T-cell (primary cell): ENCODE measurements at regions not wholly inside any gene's neighbourhood (a gene's known extent, or its start where the extent isn't known, plus 50 kb on each side); places are given as distances from the start of the nearest gene placed in this dataset.

Source experiments
- ATAC-seq, 4 experiments: fragments of 200-7000 bp in 3 of 4; fragments of 150-1000 bp in 1 of 4; cut with Tn5 transposase; replicated peaks in 1 of 4; 1 replicate in 3 of 4; 2 replicates in 1 of 4; pipeline ENCODE4 v1.10.0; 2021; ENCODE audit warnings: moderate library complexity in 3 of 4, mild to moderate bottlenecking in 2 of 4, moderate number of reproducible peaks in 1 of 4
- CTCF ChIA-PET, 2 donors: fragments of 300-600 bp; sonication (Branson Sonifier 250); formaldehyde crosslinking; loops; one replicate each; lab custom pipeline; 2022; ENCODE audit warnings: antibody characterized with exemption in 2 of 2; lab: Charles Lee
- POLR2A ChIA-PET, 2 donors: fragments of 300-600 bp; sonication (Branson Sonifier 250); formaldehyde crosslinking; loops; one replicate each; lab custom pipeline; 2022; ENCODE audit warnings: antibody characterized with exemption in 2 of 2; lab: Charles Lee
- DNase-seq, 35 experiments: peaks; one replicate each; pipeline versions ENCODE4 v3.0.0 to v3.0.0-alpha.2; 2013 to 2023
- H3K27ac ChIP-seq: one replicate; pipeline ENCODE4 v1.5.1; 2013; ENCODE audit warnings: low read length
- H3K27me3 ChIP-seq, 2 experiments: replicated peaks in 1 of 2; 1 replicate in 1 of 2; 2 replicates in 1 of 2; pipeline versions ENCODE4 v1.6.1 to v1.7.0; 2013; ENCODE audit warnings: low read length in 1 of 2, mixed read lengths in 1 of 2; ENCODE audit not compliant: control insufficient read depth in 2 of 2, insufficient read depth in 2 of 2; ENCODE audit errors: extremely low read depth in 1 of 2
- H3K36me3 ChIP-seq, 2 donors: 1 replicate in 1 of 2; 2 replicates in 1 of 2; pipeline versions ENCODE4 v1.6.1 to v1.7.0; 2013; ENCODE audit warnings: low read length in 1 of 2; ENCODE audit not compliant: control insufficient read depth in 2 of 2, insufficient read depth in 1 of 2; ENCODE audit errors: extremely low read depth in 1 of 2
- H3K4me1 ChIP-seq, 2 experiments: 1 replicate in 1 of 2; 2 replicates in 1 of 2; pipeline versions ENCODE4 v1.6.1 to v1.7.0; 2013; ENCODE audit warnings: low read length in 2 of 2, mixed read lengths in 1 of 2; ENCODE audit not compliant: insufficient read depth in 2 of 2, control insufficient read depth in 1 of 2; ENCODE audit errors: extremely low read depth in 1 of 2
- H3K4me3 ChIP-seq, 2 donors: 1 replicate in 1 of 2; 2 replicates in 1 of 2; pipeline versions ENCODE4 v1.5.1 to v1.7.0; 2013; ENCODE audit warnings: mild to moderate bottlenecking in 2 of 2, low read length in 1 of 2, moderate library complexity in 1 of 2; ENCODE audit not compliant: control insufficient read depth in 1 of 2; ENCODE audit errors: extremely low read depth in 1 of 2
- H3K9me3 ChIP-seq: 2 replicates; pipeline ENCODE4 v1.7.0; 2013
- H3K27ac Mint-ChIP-seq, 2 donors: one replicate each; pipeline ENCODE4 v1.8.0; 2020 to 2021; ENCODE audit warnings: mild to moderate bottlenecking in 2 of 2, mixed read lengths in 2 of 2
- H3K27me3 Mint-ChIP-seq, 2 donors: one replicate each; pipeline ENCODE4 v1.8.0; 2021 to 2022; ENCODE audit warnings: mixed read lengths in 2 of 2
- H3K36me3 Mint-ChIP-seq: one replicate; pipeline ENCODE4 v1.8.0; 2021; ENCODE audit warnings: mixed read lengths
- H3K4me1 Mint-ChIP-seq, 3 donors: one replicate each; pipeline ENCODE4 v1.8.0; 2020 to 2022; ENCODE audit warnings: mixed read lengths in 3 of 3, mild to moderate bottlenecking in 1 of 3
- H3K4me3 Mint-ChIP-seq, 3 donors: one replicate each; pipeline ENCODE4 v1.8.0; 2020 to 2022; ENCODE audit warnings: mild to moderate bottlenecking in 3 of 3, mixed read lengths in 3 of 3, moderate library complexity in 3 of 3
- H3K9me3 Mint-ChIP-seq, 3 donors: one replicate each; pipeline ENCODE4 v1.8.0; 2020 to 2022; ENCODE audit warnings: mixed read lengths in 3 of 3
- WGBS: methylation state at CpG from one replicate; pipeline ENCODE4 v1.1.5; 2013; ENCODE audit warnings: missing lambda C conversion rate; ENCODE audit not compliant: insufficient coverage; 5-methylcytosine and 5-hydroxymethylcytosine counted together

DNA sequence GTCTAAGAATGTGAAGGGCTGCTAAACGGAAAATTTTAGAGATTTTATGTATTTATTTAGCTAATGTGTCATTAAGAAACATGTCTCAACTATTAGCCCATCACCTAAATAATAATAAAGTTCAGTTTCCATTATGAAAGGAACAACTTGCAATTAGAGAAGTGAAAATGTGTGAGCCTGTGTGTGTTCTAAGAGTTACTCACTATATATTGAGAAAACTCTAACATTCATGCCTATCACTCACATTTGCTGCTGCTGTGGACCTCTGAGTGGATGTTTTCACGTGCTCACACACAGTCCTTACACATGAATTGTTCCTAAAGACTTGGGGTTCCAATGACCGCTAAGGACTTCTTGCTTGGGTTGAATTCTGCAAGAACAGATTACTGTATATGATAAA is 364.0 kb downstream of the TMA16 start:
- Mint-ChIP-seq H3K27me3 (peaks cover 0 to 6% of the 10 kb centered on the region in 2 donors), H3K4me3 (no peak overlapping the region), H3K36me3 (no peaks in the 10 kb centered on the region), H3K27ac (no peak overlapping the region), H3K9me3 (peaks cover 0 to 2% (median 0%) of the 10 kb centered on the region in 3 donors), H3K4me1 (no peaks in the 10 kb centered on the region)
- no peaks in the 10 kb centered on the region for H3K4me1 ChIP-seq
- ChIA-PET CTCF (no interaction called here), POLR2A (no interaction called here)
- no peak overlapping the region for H3K4me3 ChIP-seq
- H3K36me3 ChIP-seq: no peaks in the 10 kb centered on the region
- DNase-seq (no peak), ATAC-seq (no peak)
- no peak overlapping the region for H3K27ac ChIP-seq
- no peaks in the 10 kb centered on the region for H3K27me3 ChIP-seq
- no CpG with 5 or more reads among the region's 3 CpGs for WGBS
- no peaks in the 10 kb centered on the region for H3K9me3 ChIP-seq

DNA sequence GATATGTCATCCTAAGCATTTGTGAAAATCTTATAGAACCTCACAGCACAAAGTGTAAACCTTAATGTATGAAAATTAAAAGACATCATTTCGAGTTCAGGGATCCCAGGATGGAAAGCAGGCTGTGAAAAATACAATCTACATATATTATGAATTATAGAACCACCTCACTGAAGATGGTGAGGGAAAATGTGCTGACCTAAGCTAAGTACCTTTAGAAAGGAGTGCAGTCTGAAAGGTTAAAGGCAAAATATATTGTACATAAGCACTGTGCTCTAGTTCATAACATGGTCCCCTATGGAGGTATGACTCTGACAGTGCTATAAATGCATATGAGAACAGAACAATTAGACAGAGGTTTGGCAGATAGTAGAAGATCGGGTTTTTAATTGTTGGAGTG is 368.6 kb downstream of the TMA16 start:
- no peak overlapping the region for H3K27ac ChIP-seq
- DNase-seq (no peak), ATAC-seq (no peak)
- Mint-ChIP-seq H3K36me3 (no peaks in the 10 kb centered on the region), H3K27ac (no peak overlapping the region), H3K27me3 (peaks cover 0 to 6% of the 10 kb centered on the region in 2 donors), H3K9me3 (peaks cover 0 to 2% (median 0%) of the 10 kb centered on the region in 3 donors), H3K4me3 (no peak overlapping the region), H3K4me1 (no peaks in the 10 kb centered on the region)
- POLR2A ChIA-PET: no interaction called here
- no CpG with 5 or more reads among the region's 2 CpGs for WGBS
- H3K9me3 ChIP-seq: no peaks in the 10 kb centered on the region
- no peaks in the 10 kb centered on the region for H3K36me3 ChIP-seq
- CTCF ChIA-PET: no interaction called here
- H3K4me3 ChIP-seq: no peak overlapping the region
- no peaks in the 10 kb centered on the region for H3K4me1 ChIP-seq
- H3K27me3 ChIP-seq: no peaks in the 10 kb centered on the region

DNA sequence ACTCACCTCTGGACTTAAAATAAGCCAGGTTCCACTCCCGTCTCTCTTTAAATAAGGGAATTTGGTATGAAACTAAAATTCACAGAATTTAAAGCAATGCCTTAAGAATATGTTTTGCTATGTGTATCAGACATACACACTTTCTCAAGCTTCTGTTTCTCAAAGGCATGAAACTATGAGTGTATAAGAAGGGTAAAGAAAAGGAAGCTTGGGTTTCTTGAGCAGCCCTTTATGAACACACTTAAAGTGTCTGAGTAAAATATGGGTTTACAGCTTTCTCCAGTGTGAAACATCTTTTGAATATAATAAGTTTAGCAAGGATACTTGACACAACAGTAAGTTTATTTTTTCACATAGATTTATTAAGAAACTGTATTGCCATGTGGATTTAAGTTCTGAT is 370.5 kb downstream of the TMA16 start:
- WGBS: no CpG with 5 or more reads among the region's 1 CpG
- H3K27me3 Mint-ChIP-seq: peaks cover 0 to 1% of the 10 kb centered on the region in 2 donors
- H3K4me3 ChIP-seq: no peak overlapping the region
- H3K9me3 ChIP-seq: no peaks in the 10 kb centered on the region
- ChIA-PET CTCF (no interaction called here), POLR2A (no interaction called here)
- H3K4me1 ChIP-seq: no peaks in the 10 kb centered on the region
- ATAC-seq (no peak), DNase-seq (no peak)
- H3K27ac Mint-ChIP-seq: no peak overlapping the region
- H3K36me3 ChIP-seq: no peaks in the 10 kb centered on the region
- H3K27me3 ChIP-seq: no peaks in the 10 kb centered on the region
- no peaks in the 10 kb centered on the region for H3K36me3 Mint-ChIP-seq
- H3K9me3 Mint-ChIP-seq: peaks cover 0 to 2% (median 0%) of the 10 kb centered on the region in 3 donors
- no peaks in the 10 kb centered on the region for H3K4me1 Mint-ChIP-seq
- no peak overlapping the region for H3K4me3 Mint-ChIP-seq
- H3K27ac ChIP-seq: no peak overlapping the region

DNA sequence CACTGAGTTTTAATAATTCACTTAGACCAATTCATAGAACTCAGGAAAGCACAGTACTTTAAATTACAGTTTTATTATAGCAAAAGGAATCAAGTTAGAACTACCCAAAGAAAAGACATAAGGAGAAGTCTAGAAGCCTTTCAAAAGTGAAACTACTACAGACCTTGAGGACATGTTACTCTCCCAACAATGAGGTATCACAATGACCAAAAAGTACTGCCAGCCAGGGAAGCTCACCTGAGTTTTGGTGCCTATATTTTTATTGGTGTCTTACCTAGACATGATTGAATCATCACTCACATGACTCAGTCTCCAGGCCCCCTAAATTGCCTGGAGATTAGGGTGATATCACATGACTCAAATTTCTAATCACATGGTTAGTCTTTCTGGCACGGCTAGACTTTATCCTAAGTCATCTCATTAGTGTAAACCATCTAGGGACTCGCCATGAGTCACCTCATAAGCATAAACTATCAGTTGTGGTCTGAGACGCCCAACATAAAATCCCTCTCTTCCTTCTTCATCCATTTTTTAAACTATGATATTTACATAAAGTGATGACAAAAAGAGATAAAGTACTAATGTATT is 372.3 kb downstream of the TMA16 start:
- H3K27me3 Mint-ChIP-seq: no peaks in the 10 kb centered on the region
- ChIA-PET POLR2A (no interaction called here), CTCF (no interaction called here)
- no peak overlapping the region for H3K4me3 ChIP-seq
- DNase-seq (no peak), ATAC-seq (no peak)
- H3K4me3 Mint-ChIP-seq: no peak overlapping the region
- H3K27ac ChIP-seq: no peak overlapping the region
- no peaks in the 10 kb centered on the region for H3K4me1 ChIP-seq
- H3K36me3 ChIP-seq: no peaks in the 10 kb centered on the region
- H3K9me3 Mint-ChIP-seq: no peaks in the 10 kb centered on the region
- no peaks in the 10 kb centered on the region for H3K27me3 ChIP-seq
- no peaks in the 10 kb centered on the region for H3K4me1 Mint-ChIP-seq
- WGBS: no CpG with 5 or more reads among the region's 3 CpGs
- no peaks in the 10 kb centered on the region for H3K9me3 ChIP-seq
- H3K36me3 Mint-ChIP-seq: no peaks in the 10 kb centered on the region
- no peak overlapping the region for H3K27ac Mint-ChIP-seq

DNA sequence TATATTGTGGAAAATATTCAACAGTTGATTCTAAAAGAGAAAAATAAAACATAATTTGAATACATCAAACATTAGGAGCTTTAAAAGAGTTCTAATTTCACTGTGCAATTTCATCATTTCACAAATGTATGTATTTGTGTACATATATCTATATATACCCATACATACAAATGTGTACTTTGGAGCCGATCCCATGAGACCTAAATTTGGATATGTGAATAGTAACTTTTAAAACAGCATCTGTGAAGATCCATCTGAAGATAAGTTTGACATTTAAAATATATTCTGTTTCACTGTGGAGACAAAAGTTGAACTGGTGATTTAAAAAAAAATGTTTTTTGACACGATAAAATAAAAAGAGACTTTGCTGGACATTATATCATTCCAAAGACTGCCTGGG is 374.0 kb downstream of the TMA16 start:
- no peak for ATAC-seq
- H3K9me3 Mint-ChIP-seq: no peaks in the 10 kb centered on the region
- H3K4me1 Mint-ChIP-seq: no peaks in the 10 kb centered on the region
- no peaks in the 10 kb centered on the region for H3K27me3 Mint-ChIP-seq
- no peak overlapping the region for H3K27ac ChIP-seq
- H3K4me3 Mint-ChIP-seq: no peak overlapping the region
- whole genome bisulfite sequencing: no CpG with 5 or more reads among the region's 2 CpGs
- no peaks in the 10 kb centered on the region for H3K9me3 ChIP-seq
- POLR2A ChIA-PET: no interaction called here
- H3K4me1 ChIP-seq: no peaks in the 10 kb centered on the region
- no peak for DNase-seq
- H3K4me3 ChIP-seq: no peak overlapping the region
- no peaks in the 10 kb centered on the region for H3K36me3 Mint-ChIP-seq
- H3K27ac Mint-ChIP-seq: no peak overlapping the region
- no peaks in the 10 kb centered on the region for H3K36me3 ChIP-seq
- no peaks in the 10 kb centered on the region for H3K27me3 ChIP-seq
- CTCF ChIA-PET: no interaction called here

DNA sequence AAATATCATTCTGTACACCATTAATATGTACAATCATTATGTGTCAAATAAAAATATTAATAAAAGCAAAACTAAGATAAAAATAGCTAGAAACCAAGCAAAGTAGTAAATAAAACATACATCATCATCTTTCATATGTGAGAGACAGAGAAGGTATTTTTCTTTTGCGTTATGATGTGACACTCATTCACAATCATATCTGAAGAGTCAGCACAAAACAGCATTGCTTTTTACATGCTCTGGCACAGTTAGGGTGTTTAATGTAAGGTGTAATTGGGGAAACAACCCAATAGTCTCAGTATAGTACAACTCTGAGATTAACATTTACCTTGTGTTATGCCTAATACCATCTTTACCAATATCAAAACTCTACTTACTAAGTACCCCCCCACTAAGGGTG is 376.6 kb downstream of the TMA16 start:
- CTCF ChIA-PET: no interaction called here

DNA sequence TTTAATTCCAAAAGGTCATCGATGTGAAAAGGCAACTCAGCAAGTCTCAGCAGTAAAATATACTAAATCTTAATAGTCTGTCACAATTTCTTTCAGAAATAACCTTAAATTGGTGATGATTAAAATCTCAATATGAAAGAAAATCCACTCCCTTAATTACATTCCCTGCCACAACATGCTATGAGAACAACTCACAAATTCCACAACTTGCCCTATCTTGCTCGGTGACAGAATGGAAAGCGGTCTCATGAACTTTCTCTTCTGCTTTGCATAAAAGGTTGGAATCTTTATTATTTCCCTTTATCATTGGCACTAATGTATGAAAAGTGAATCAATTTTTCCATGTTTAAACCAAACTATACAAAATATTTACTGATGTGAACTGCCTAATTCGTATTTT is 380.8 kb downstream of the TMA16 start:
- WGBS: no CpG with 5 or more reads among the region's 4 CpGs
- H3K27ac Mint-ChIP-seq: no peak overlapping the region
- POLR2A ChIA-PET: no interaction called here

More for the DNA sequence above, 376.6 kb downstream of the TMA16 start:
- ATAC-seq (no peak), DNase-seq (no peak)
- H3K27me3 Mint-ChIP-seq: no peaks in the 10 kb centered on the region
- POLR2A ChIA-PET: no interaction called here
- no peak overlapping the region for H3K4me3 ChIP-seq
- no peaks in the 10 kb centered on the region for H3K4me1 ChIP-seq
- H3K4me3 Mint-ChIP-seq: no peak overlapping the region
- WGBS: no CpG with 5 or more reads among the region's 1 CpG
- H3K27ac ChIP-seq: no peak overlapping the region
- H3K36me3 Mint-ChIP-seq: no peaks in the 10 kb centered on the region
- no peak overlapping the region for H3K27ac Mint-ChIP-seq
- H3K9me3 Mint-ChIP-seq: no peaks in the 10 kb centered on the region
- H3K36me3 ChIP-seq: no peaks in the 10 kb centered on the region
- H3K9me3 ChIP-seq: no peaks in the 10 kb centered on the region
- no peaks in the 10 kb centered on the region for H3K4me1 Mint-ChIP-seq
- H3K27me3 ChIP-seq: no peaks in the 10 kb centered on the region

More for the DNA sequence above, 380.8 kb downstream of the TMA16 start:
- no peak for ATAC-seq
- CTCF ChIA-PET: no interaction called here
- H3K27ac ChIP-seq: no peak overlapping the region
- no peaks in the 10 kb centered on the region for H3K4me1 Mint-ChIP-seq
- no peaks in the 10 kb centered on the region for H3K4me1 ChIP-seq
- no peaks in the 10 kb centered on the region for H3K36me3 Mint-ChIP-seq
- no peaks in the 10 kb centered on the region for H3K27me3 Mint-ChIP-seq
- H3K9me3 ChIP-seq: no peaks in the 10 kb centered on the region
- no peak overlapping the region for H3K4me3 ChIP-seq
- no peaks in the 10 kb centered on the region for H3K27me3 ChIP-seq
- DNase-seq: no peak
- H3K36me3 ChIP-seq: no peaks in the 10 kb centered on the region
- H3K4me3 Mint-ChIP-seq: no peak overlapping the region
- no peaks in the 10 kb centered on the region for H3K9me3 Mint-ChIP-seq
